ENCODE measurements at regions not wholly inside any gene's neighbourhood (a gene's known extent, or its start where the extent isn't known, plus 50 kb on each side); places are given as distances from the start of the nearest gene placed in this dataset.

DNA sequence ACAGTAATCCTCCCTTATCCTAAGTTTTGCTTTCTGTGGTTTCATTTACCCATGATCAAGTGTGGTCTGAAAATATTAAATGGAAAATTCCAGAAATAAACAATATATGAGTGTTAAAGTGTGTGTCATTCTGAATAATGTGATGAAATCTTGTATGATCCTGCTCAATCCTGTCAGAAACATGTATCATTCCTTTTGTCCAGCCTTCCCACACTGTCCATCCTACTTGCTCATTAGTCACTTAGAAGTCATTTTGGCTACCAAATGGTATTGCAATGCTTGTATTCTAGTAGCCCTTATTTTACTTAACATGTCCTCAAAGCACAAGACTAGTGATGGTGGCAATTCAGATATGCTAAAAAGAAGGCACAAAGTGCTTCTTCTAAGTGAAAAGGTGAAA, 1211.2 kb upstream of the SORCS1 start:
- H3K36me3 Mint-ChIP-seq, result no peaks in the 10 kb centered on the region
- ChIA-PET CTCF (no interaction called here), POLR2A (no interaction called here)
- no peaks in the 10 kb centered on the region for H3K4me1 Mint-ChIP-seq
- peaks cover 15% of the 10 kb centered on the region for H3K9me3 Mint-ChIP-seq
- ATAC-seq (no peak), DNase-seq (ENCODE audit: low spot score) (no peak)
- no peaks in the 10 kb centered on the region for H3K27me3 Mint-ChIP-seq (ENCODE audit: low read depth)
- no peak overlapping the region for H3K4me3 Mint-ChIP-seq
- TF ChIP-seq, protein P1, sequence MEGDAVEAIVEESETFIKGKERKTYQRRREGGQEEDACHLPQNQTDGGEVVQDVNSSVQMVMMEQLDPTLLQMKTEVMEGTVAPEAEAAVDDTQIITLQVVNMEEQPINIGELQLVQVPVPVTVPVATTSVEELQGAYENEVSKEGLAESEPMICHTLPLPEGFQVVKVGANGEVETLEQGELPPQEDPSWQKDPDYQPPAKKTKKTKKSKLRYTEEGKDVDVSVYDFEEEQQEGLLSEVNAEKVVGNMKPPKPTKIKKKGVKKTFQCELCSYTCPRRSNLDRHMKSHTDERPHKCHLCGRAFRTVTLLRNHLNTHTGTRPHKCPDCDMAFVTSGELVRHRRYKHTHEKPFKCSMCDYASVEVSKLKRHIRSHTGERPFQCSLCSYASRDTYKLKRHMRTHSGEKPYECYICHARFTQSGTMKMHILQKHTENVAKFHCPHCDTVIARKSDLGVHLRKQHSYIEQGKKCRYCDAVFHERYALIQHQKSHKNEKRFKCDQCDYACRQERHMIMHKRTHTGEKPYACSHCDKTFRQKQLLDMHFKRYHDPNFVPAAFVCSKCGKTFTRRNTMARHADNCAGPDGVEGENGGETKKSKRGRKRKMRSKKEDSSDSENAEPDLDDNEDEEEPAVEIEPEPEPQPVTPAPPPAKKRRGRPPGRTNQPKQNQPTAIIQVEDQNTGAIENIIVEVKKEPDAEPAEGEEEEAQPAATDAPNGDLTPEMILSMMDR (IDR thresholded peaks at IDR 0.05), result no peak
- TF ChIP-seq RELA (CRISPR knock-in tag; IDR thresholded peaks at IDR 0.05; ENCODE audit: borderline replicate concordance) (no peak), NFYB (CRISPR knock-in tag; conservative IDR thresholded peaks at IDR 0.05; ENCODE audit: low read depth) (no peak), TEAD4 (CRISPR knock-in tag; IDR thresholded peaks at IDR 0.05) (no peak), ZNF423 (CRISPR knock-in tag; IDR thresholded peaks at IDR 0.05) (no peak), KAT7 (CRISPR knock-in tag; IDR thresholded peaks at IDR 0.05; ENCODE audit: borderline replicate concordance) (no peak), USF2 (CRISPR knock-in tag; IDR thresholded peaks at IDR 0.05) (no peak), ARID4B (CRISPR knock-in tag; IDR thresholded peaks at IDR 0.05; ENCODE audit: borderline replicate concordance) (no peak), CREM (CRISPR knock-in tag; IDR thresholded peaks at IDR 0.05) (no peak), RORB (CRISPR knock-in tag; IDR thresholded peaks at IDR 0.05) (no peak), GRHL2 (CRISPR knock-in tag; IDR thresholded peaks at IDR 0.05; ENCODE audit: insufficient replicate concordance, severe bottlenecking) (no peak), SP1 (CRISPR knock-in tag; conservative IDR thresholded peaks at IDR 0.05) (no peak), FOXJ3 (CRISPR knock-in tag; IDR thresholded peaks at IDR 0.05; ENCODE audit: borderline replicate concordance) (no peak), MXD4 (CRISPR knock-in tag; IDR thresholded peaks at IDR 0.05; ENCODE audit: borderline replicate concordance) (no peak), FOXP1 (CRISPR knock-in tag; IDR thresholded peaks at IDR 0.05; ENCODE audit: borderline replicate concordance) (no peak), ZSCAN18 (CRISPR knock-in tag; IDR thresholded peaks at IDR 0.05) (no peak), ETV6 (CRISPR knock-in tag; IDR thresholded peaks at IDR 0.05) (no peak)
- TF ChIP-seq, protein P2, sequence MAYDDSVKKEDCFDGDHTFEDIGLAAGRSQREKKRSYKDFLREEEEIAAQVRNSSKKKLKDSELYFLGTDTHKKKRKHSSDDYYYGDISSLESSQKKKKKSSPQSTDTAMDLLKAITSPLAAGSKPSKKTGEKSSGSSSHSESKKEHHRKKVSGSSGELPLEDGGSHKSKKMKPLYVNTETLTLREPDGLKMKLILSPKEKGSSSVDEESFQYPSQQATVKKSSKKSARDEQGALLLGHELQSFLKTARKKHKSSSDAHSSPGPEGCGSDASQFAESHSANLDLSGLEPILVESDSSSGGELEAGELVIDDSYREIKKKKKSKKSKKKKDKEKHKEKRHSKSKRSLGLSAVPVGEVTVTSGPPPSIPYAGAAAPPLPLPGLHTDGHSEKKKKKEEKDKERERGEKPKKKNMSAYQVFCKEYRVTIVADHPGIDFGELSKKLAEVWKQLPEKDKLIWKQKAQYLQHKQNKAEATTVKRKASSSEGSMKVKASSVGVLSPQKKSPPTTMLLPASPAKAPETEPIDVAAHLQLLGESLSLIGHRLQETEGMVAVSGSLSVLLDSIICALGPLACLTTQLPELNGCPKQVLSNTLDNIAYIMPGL (CRISPR knock-in tag; IDR thresholded peaks at IDR 0.05), result no peak
- TF ChIP-seq, protein P3, sequence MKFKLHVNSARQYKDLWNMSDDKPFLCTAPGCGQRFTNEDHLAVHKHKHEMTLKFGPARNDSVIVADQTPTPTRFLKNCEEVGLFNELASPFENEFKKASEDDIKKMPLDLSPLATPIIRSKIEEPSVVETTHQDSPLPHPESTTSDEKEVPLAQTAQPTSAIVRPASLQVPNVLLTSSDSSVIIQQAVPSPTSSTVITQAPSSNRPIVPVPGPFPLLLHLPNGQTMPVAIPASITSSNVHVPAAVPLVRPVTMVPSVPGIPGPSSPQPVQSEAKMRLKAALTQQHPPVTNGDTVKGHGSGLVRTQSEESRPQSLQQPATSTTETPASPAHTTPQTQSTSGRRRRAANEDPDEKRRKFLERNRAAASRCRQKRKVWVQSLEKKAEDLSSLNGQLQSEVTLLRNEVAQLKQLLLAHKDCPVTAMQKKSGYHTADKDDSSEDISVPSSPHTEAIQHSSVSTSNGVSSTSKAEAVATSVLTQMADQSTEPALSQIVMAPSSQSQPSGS (CRISPR knock-in tag; IDR thresholded peaks at IDR 0.05; ENCODE audit: borderline replicate concordance, low read depth), result no peak
- H3K27ac Mint-ChIP-seq, result no peak overlapping the region

Measured in WTC11 (cell line).